ENCODE measurements at regions not wholly inside any gene's neighbourhood (a gene's known extent, or its start where the extent isn't known, plus 50 kb on each side); places are given as distances from the start of the nearest gene placed in this dataset.

- H3K36me3 Mint-ChIP-seq: no peaks in the 10 kb centered on the region
- H3K4me1 Mint-ChIP-seq: no peaks in the 10 kb centered on the region
- no peaks in the 10 kb centered on the region for H3K9me3 Mint-ChIP-seq
- peaks cover 8% of the 10 kb centered on the region for H3K27me3 Mint-ChIP-seq (ENCODE audit: low read depth)
- H3K27ac Mint-ChIP-seq: no peak overlapping the region
- no peak for DNase-seq (ENCODE audit: low spot score in 2 of 2, unreplicated experiment in 2 of 2)
- no peak overlapping the region for H3K4me3 Mint-ChIP-seq
- TF ChIP-seq CTCF (IDR thresholded peaks at IDR 0.05; ENCODE audit: unreplicated experiment): no peak
These were observed 78.9 kb upstream of the POU2AF2 start for GRCh38 chr11:111166598-111166997.

- TF ChIP-seq CTCF (IDR thresholded peaks at IDR 0.05; ENCODE audit: unreplicated experiment): no peak
- H3K4me1 Mint-ChIP-seq: no peaks in the 10 kb centered on the region
- H3K27ac Mint-ChIP-seq: no peak overlapping the region
- H3K27me3 Mint-ChIP-seq (ENCODE audit: low read depth): peaks cover 13% of the 10 kb centered on the region
- no peaks in the 10 kb centered on the region for H3K9me3 Mint-ChIP-seq
- no peak overlapping the region for H3K4me3 Mint-ChIP-seq
- H3K36me3 Mint-ChIP-seq: no peaks in the 10 kb centered on the region
- no peak for DNase-seq (ENCODE audit: low spot score in 2 of 2, unreplicated experiment in 2 of 2)
These were observed 83.2 kb upstream of the POU2AF2 start for GRCh38 chr11:111162305-111162704.

GRCh38 chr11:111157571-111157970, 88.0 kb upstream of the POU2AF2 start:
- DNase-seq (ENCODE audit: low spot score in 2 of 2, unreplicated experiment in 2 of 2): no peak
- no peaks in the 10 kb centered on the region for H3K4me1 Mint-ChIP-seq
- H3K9me3 Mint-ChIP-seq: no peaks in the 10 kb centered on the region
- H3K36me3 Mint-ChIP-seq: no peaks in the 10 kb centered on the region
- H3K27me3 Mint-ChIP-seq (ENCODE audit: low read depth): peaks cover 23% of the 10 kb centered on the region
- no peak overlapping the region for H3K27ac Mint-ChIP-seq
- H3K4me3 Mint-ChIP-seq: no peak overlapping the region
- no peak for TF ChIP-seq CTCF (IDR thresholded peaks at IDR 0.05; ENCODE audit: unreplicated experiment)

GRCh38 chr11:111155021-111155420, 90.5 kb upstream of the POU2AF2 start:
- no peak overlapping the region for H3K27ac Mint-ChIP-seq
- no peaks in the 10 kb centered on the region for H3K36me3 Mint-ChIP-seq
- no peak for DNase-seq (ENCODE audit: low spot score in 2 of 2, unreplicated experiment in 2 of 2)
- TF ChIP-seq CTCF (IDR thresholded peaks at IDR 0.05; ENCODE audit: unreplicated experiment): no peak
- H3K9me3 Mint-ChIP-seq: no peaks in the 10 kb centered on the region
- H3K27me3 Mint-ChIP-seq (ENCODE audit: low read depth): peaks cover 29% of the 10 kb centered on the region
- H3K4me1 Mint-ChIP-seq: no peaks in the 10 kb centered on the region
- H3K4me3 Mint-ChIP-seq: no peak overlapping the region

GRCh38 chr11:111153194-111153593, 92.3 kb upstream of the POU2AF2 start:
- Mint-ChIP-seq H3K27ac (no peak overlapping the region), H3K4me1 (peaks cover 7% of the 10 kb centered on the region), H3K27me3 (ENCODE audit: low read depth) (peaks cover 31% of the 10 kb centered on the region), H3K9me3 (no peaks in the 10 kb centered on the region), H3K4me3 (no peak overlapping the region), H3K36me3 (no peaks in the 10 kb centered on the region)
- DNase-seq (ENCODE audit: low spot score in 2 of 2, unreplicated experiment in 2 of 2): no peak
- TF ChIP-seq CTCF (IDR thresholded peaks at IDR 0.05; ENCODE audit: unreplicated experiment): no peak

- Mint-ChIP-seq H3K4me1 (peaks cover 8% of the 10 kb centered on the region), H3K36me3 (no peaks in the 10 kb centered on the region), H3K27me3 (ENCODE audit: low read depth) (peaks cover 28% of the 10 kb centered on the region), H3K9me3 (no peaks in the 10 kb centered on the region), H3K27ac (no peak overlapping the region), H3K4me3 (no peak overlapping the region)
- no peak for TF ChIP-seq CTCF (IDR thresholded peaks at IDR 0.05; ENCODE audit: unreplicated experiment)
- no peak for DNase-seq (ENCODE audit: low spot score in 2 of 2, unreplicated experiment in 2 of 2)
These were observed 96.6 kb upstream of the POU2AF2 start for GRCh38 chr11:111148953-111149352.

Data from mesothelial cell of epicardium (in vitro differentiated cells).